Stimulated activated CD8-positive, alpha-beta memory T cell treated with anti-CD3 and anti-CD28 coated beads, Interleukin-4, amount 100 ng/mL, for 1 hour (primary cell): ENCODE measurements at regions not wholly inside any gene's neighbourhood (a gene's known extent, or its start where the extent isn't known, plus 50 kb on each side); places are given as distances from the start of the nearest gene placed in this dataset.

Source experiments
- DNase-seq, 2 donors: peaks; one replicate each; pipeline ENCODE4 v3.0.0-alpha.2; 2020; ENCODE audit warnings: low read depth in 2 of 2, low spot score in 1 of 2

- DNase-seq, result no peak
Measured at GRCh38 chr10:123519861-123520260, 146.3 kb upstream of the GPR26 start.

- DNase-seq, result no peak
Measured at GRCh38 chr10:123521076-123521475, 145.1 kb upstream of the GPR26 start.

DNA sequence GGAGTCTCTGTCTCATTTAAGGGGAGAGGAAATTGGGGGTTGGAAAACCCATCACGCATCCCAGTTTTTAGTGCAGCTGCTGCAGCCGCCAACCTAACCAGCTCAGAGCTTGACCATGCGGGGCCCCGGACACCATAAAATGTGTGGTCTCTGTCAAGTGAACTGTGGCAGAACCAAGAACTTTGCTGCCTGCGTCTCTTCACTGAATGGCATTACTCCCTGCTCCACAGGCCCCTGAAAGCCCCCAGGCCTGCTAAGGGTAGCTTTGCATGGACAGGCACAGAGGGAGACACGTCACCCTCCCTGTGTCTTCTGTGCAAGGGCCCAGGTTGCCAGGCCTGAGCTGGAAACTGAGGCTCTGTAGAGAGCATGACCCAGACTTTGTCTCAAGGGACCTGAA lies 144.6 kb upstream of the GPR26 start:
- DNase-seq, result no peak

GRCh38 chr10:123522702-123523312 lies 143.3 kb upstream of the GPR26 start:
- DNase-seq, result no peak

DNA sequence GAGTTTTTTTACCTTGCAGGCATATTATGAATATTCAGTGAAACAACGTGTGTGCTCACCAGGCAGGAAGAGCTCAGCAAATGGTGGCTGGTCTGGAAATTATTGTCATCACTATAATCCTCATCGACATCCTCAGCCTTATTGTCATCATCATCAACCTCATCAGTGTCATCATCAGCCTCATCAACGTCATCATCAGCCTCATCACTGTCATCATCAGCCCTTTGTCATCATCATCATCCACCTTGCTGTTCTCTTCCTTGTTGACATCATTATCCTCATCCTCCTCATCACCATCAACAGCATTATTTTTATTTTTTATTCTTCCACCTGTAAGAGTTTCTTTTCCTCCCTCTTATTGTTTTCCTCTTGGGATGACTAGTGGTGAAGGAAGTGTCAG lies 142.3 kb upstream of the GPR26 start:
- DNase-seq, result no peak

GRCh38 chr10:123526356-123527064 lies 139.6 kb upstream of the GPR26 start:
- no peak for DNase-seq

DNA sequence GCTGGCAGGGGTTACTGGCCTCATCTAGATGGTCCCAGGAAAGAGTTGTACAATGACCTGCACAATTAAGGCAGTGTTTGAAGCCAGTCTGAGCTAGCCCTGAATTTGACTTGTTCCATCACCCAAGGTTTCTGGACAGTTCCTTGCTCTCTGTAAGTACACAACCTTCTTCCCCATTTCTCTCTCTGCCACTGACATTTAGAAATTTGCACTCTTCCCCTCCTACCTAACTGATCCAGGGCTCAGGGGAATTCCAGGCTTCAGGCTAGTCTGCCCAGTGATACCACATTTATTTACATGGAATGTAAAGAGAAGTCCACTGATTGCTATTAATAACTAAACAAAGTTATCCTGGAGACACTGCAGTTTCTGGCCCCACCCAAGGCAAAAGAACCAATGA lies 139.0 kb upstream of the GPR26 start:
- DNase-seq, result no peak

DNA sequence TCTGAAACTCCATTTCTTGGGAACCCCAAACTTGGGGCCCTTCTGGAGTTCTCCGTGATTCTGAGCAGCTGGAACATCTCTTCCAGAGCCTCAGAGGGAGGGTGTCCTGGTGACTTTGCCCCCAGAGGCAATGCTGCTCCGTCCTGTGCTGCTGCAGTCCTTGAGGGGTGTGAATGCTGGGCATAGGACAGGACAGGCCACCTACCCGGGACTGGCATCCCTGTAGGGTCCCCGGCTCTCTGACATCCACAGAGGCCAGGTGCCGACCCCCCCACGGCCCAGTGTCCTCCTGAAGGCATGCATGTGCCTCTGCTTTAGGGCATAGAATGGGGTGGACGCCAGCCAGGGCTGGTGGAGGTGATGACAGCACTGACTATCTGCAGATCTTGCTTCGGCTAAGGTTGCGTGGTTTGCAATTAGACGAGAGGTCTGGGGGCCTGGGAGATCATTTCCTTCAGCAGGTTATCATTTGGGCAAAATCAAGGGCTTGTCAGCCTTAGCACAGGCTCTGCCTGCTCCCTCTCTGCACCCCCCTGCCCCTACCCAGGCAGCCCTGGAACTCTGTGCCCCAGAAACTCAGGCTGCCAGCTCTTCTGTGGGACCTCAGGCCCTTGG lies 136.9 kb upstream of the GPR26 start:
- no peak for DNase-seq

GRCh38 chr10:123530166-123530870 lies 135.8 kb upstream of the GPR26 start:
- DNase-seq, result no peak

DNA sequence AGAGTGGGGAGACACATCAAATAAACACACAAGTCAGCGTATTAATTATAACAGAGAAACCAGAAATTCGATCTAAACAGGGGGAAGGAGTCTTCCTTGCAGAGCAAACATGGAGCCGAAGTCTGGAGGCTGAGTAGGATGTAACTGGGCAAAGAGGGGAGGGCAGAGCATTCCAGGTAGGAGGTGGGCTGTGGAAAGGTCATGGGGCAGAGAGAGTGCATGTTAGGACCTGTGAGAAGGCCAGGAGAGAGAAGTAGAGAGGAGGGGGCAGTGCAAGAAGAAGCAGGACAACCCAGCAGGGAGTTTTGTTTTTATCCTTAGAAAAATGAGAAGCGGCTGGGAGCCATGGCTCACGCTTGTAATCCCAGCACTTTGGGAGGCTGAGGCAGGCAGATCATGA lies 130.8 kb upstream of the GPR26 start:
- DNase-seq, result no peak

GRCh38 chr10:123536176-123536845 lies 129.8 kb upstream of the GPR26 start:
- DNase-seq, result no peak

DNA sequence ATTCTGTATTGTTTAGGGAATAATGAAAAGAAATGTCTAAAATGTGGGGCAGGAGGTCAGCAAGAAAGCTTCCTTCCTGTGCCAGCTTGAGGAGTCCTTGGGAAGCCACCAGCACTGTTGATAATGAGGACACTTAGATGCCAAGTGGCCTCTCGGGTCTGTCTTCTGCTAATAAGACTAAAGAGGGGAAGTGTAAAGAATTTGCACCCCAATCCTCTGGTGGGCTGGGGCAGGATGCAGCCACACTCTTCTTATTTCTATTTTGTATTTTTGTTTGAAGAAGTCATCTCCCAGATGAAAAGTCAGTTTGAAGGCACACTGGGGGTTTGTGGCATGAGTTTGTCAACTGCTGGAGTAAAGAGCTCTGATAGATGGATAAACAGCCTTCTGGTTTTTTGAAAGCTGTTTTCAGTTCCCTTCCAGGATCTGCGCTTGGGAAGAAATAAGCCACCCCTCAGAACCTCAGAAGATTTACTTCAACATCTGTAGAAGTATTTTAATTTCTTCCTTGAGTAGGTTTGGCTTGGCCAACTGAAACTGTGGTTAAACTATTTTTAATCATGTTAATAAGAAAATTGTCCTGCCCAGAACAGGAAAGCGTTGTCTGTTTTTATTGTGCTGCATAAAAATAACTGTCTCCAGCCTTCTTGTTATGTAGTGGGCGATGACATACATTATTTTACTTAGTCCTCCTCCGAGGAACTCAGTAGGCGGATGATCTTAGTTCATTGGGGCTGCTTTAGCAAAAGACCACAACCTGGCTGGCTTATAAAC lies 128.8 kb upstream of the GPR26 start:
- DNase-seq, result no peak

DNA sequence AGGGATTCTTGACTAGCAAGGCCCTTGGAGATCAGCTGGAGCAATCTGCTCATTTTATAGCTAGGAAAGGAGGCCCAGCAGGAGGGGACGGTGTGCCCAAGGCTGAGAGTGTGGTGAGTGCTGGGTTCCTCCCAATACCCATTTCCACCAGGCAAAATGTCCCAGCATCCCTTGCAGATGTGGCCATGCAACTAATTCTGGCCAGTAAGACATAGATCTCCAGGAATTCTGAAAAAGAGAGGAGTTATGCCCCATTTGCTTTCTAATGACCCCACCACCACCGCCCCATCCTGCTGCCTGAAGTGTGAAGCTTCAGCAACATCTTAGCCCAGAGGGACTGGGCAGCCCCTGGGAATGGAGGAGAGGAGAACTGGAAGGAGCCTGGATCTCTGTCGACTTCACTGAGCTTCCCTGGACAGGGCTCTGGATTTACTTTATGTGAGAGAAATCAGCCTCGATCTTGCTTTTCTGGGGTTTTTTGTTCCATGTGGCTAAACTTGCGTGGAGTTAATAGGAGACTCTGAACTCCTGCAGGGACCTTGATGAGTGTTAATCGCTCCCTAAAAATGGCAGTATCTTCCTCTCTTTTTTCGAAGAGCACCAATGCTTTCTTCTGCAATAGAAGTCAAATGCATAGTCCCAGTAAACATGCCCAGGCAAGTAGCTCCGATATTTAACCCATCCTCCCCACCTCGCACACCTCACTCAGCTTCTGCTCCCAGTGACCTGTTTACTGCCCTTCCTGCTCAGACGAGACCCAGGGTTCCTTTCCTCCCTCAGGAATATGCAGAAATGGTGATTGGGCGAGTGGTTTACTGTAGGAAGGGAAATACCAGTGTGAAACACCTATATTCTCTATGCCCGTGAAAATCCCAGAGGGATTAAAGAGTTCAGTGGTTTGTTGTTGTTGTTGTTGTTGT lies 127.5 kb upstream of the GPR26 start:
- no peak for DNase-seq

- DNase-seq, result no peak
Measured at GRCh38 chr10:123544986-123545385, 121.2 kb upstream of the GPR26 start.

- DNase-seq, result no peak
Measured at GRCh38 chr10:123548770-123549169, 117.4 kb upstream of the GPR26 start.

DNA sequence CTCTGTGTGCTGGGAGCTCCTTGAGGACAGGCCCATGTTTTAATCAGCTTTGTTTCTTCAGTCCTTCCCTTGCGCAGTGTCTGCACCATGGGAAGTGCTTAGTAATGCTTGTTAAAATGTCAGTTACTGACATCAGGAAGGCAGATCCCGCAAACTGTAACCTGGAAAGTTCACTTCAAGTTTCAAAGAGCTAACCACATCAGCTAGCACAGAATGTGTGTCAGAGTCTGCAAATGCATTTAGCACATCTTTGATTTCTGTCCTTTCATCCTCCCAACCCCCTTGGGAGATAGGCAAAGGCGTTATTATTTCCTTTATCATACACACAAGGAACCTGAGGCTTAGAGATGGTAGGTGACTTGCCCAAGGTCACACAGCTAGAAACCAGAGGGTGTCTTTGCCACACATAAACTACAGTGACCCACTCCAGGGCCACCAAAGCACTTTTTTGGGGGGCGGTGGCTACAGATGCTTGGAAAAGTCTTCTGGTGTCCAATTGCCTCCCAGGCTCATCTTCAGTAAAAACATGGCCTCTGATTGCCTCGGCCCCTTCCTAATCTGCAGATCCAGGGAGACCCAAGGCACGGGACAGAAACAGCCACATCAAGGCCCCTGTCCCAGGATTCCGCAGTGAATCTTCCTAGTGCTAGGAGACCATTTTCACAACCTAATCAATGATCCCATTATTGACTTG lies 116.2 kb upstream of the GPR26 start:
- DNase-seq, result no peak

DNA sequence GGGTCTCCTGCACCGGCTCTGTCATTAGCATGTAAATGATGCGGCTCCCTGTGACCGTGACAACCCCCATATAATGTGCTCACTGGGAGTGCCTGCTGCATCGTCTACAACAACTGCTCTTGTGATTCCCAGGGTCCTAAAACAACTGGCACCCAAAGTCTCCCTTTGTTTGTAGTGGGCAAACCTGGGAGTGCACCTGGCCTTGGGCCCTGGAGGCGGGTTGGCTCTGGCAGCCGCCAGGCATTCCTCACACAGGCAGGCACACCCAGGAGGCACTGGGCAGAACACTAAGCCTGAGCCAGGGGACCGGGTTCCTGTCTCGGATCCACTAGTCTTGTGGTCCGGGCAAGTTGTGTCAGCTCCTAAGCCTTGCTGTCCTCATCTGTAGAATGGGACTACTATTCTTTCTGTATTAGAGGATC lies 115.5 kb upstream of the GPR26 start:
- no peak for DNase-seq

- no peak for DNase-seq
Measured at GRCh38 chr10:123551259-123551658, 114.9 kb upstream of the GPR26 start.
